ENCODE measurements at regions not wholly inside any gene's neighbourhood (a gene's known extent, or its start where the extent isn't known, plus 50 kb on each side); places are given as distances from the start of the nearest gene placed in this dataset.
"Not testable (repeated sequence)": the region's sequence is repeated elsewhere in the genome, so short reads cannot be mapped to it uniquely, and the experiment has no call there.

GRCh38 chr13:90891329-90891728 lies 456.2 kb upstream of the MIR17HG start:
- DNase-seq = no peak
- Histone ChIP-seq H3K4me3 (no peak overlapping the region), H4K20me1 (ENCODE audit: insufficient read depth) (no peaks in the 10 kb centered on the region), H3K9me2 (ENCODE audit: insufficient read depth) (no peaks in the 10 kb centered on the region), H3K27ac (no peak overlapping the region), H3K4me2 (no peak overlapping the region), H2AFZ (no peak overlapping the region), H3K27me3 (ENCODE audit: insufficient read depth, low read depth) (no peaks in the 10 kb centered on the region), H3K9me3 (ENCODE audit: insufficient read depth, low read depth) (no peaks in the 10 kb centered on the region), H3K79me2 (ENCODE audit: low read depth) (no peaks in the 10 kb centered on the region), H3K36me3 (ENCODE audit: low read depth) (no peaks in the 10 kb centered on the region), H3F3A (ENCODE audit: insufficient read depth, low read depth) (no peaks in the 10 kb centered on the region), H3K4me1 (replicated peaks; ENCODE audit: insufficient read depth) (no peaks in the 10 kb centered on the region)
- POLR2A ChIA-PET (ENCODE audit: unreplicated experiment) = no interaction called here
- intact Hi-C loops (cut with micrococcal nuclease; ENCODE audit: unreplicated experiment) = no loop called here
- BruUV-seq (replicated peaks) = no TSS peak
- CTCF ChIA-PET = no interaction called here
- no peak for TF ChIP-seq EZH2 (IDR thresholded peaks at IDR 0.05; ENCODE audit: low read depth)
- TF ChIP-seq, protein P1, sequence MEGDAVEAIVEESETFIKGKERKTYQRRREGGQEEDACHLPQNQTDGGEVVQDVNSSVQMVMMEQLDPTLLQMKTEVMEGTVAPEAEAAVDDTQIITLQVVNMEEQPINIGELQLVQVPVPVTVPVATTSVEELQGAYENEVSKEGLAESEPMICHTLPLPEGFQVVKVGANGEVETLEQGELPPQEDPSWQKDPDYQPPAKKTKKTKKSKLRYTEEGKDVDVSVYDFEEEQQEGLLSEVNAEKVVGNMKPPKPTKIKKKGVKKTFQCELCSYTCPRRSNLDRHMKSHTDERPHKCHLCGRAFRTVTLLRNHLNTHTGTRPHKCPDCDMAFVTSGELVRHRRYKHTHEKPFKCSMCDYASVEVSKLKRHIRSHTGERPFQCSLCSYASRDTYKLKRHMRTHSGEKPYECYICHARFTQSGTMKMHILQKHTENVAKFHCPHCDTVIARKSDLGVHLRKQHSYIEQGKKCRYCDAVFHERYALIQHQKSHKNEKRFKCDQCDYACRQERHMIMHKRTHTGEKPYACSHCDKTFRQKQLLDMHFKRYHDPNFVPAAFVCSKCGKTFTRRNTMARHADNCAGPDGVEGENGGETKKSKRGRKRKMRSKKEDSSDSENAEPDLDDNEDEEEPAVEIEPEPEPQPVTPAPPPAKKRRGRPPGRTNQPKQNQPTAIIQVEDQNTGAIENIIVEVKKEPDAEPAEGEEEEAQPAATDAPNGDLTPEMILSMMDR (conservative IDR thresholded peaks at IDR 0.05) = no peak

DNA sequence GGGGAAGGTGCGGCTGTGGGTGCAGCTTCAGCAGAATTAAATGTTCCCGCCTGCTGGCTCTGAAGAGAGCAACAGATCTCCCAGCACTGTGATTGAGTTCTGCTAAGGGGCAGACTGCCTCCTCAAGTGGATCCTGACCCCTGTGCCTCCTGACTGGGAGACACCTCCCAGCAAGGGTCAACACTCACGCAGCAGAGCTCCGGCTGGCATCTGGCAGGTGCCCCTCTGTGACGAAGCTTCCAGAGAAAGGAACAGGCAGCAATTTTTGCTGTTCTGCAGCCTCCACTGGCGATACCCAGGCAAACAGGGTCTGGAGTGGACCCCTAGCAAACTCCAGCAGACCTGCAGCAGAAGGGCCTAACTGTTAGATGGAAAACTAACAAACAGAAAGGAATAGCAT lies 454.3 kb upstream of the MIR17HG start:
- H3K9me3 ChIP-seq (ENCODE audit: insufficient read depth, low read depth); H3F3A ChIP-seq (ENCODE audit: insufficient read depth, low read depth); H3K4me2 ChIP-seq; H3K4me3 ChIP-seq; H3K36me3 ChIP-seq (ENCODE audit: low read depth); H4K20me1 ChIP-seq (ENCODE audit: insufficient read depth); DNase-seq; POLR2A ChIA-PET (ENCODE audit: unreplicated experiment); BruUV-seq (replicated peaks); H3K9me2 ChIP-seq (ENCODE audit: insufficient read depth); H3K27me3 ChIP-seq (ENCODE audit: insufficient read depth, low read depth); CTCF ChIA-PET; H2AFZ ChIP-seq; H3K4me1 ChIP-seq (replicated peaks; ENCODE audit: insufficient read depth); H3K79me2 ChIP-seq (ENCODE audit: low read depth); intact Hi-C loops (cut with micrococcal nuclease; ENCODE audit: unreplicated experiment); H3K27ac ChIP-seq: not testable (repeated sequence)

- Histone ChIP-seq H3K36me3 (ENCODE audit: low read depth) (no peaks in the 10 kb centered on the region), H2AFZ (no peak overlapping the region), H3K4me3 (no peak overlapping the region), H3K79me2 (ENCODE audit: low read depth) (no peaks in the 10 kb centered on the region), H3K4me2 (no peak overlapping the region), H3K4me1 (replicated peaks; ENCODE audit: insufficient read depth) (no peaks in the 10 kb centered on the region), H3K9me2 (ENCODE audit: insufficient read depth) (0 out of 2 replicates have a peak, but pooled peaks cover 5% of the 10 kb centered on the region), H3K27me3 (ENCODE audit: insufficient read depth, low read depth) (no peaks in the 10 kb centered on the region), H3F3A (ENCODE audit: insufficient read depth, low read depth) (no peaks in the 10 kb centered on the region), H3K27ac (no peak overlapping the region), H4K20me1 (ENCODE audit: insufficient read depth) (no peaks in the 10 kb centered on the region), H3K9me3 (ENCODE audit: insufficient read depth, low read depth) (no peaks in the 10 kb centered on the region)
- ChIA-PET CTCF (no interaction called here), POLR2A (ENCODE audit: unreplicated experiment) (no interaction called here)
- TF ChIP-seq, protein P1 (conservative IDR thresholded peaks at IDR 0.05) = no peak
- no peak for TF ChIP-seq EZH2 (IDR thresholded peaks at IDR 0.05; ENCODE audit: low read depth)
- no peak for DNase-seq
- intact Hi-C loops (cut with micrococcal nuclease; ENCODE audit: unreplicated experiment) = no loop called here
- BruUV-seq (replicated peaks) = no TSS peak
These were observed 451.5 kb upstream of the MIR17HG start for GRCh38 chr13:90896002-90896401.

- Histone ChIP-seq H4K20me1 (ENCODE audit: insufficient read depth) (no peaks in the 10 kb centered on the region), H3K4me3 (no peak overlapping the region), H3K4me2 (no peak overlapping the region), H3K9me3 (ENCODE audit: insufficient read depth, low read depth) (no peaks in the 10 kb centered on the region), H3F3A (ENCODE audit: insufficient read depth, low read depth) (no peaks in the 10 kb centered on the region), H3K36me3 (ENCODE audit: low read depth) (no peaks in the 10 kb centered on the region), H3K4me1 (replicated peaks; ENCODE audit: insufficient read depth) (no peaks in the 10 kb centered on the region), H3K79me2 (ENCODE audit: low read depth) (no peaks in the 10 kb centered on the region), H3K9me2 (ENCODE audit: insufficient read depth) (0 out of 2 replicates have a peak, but pooled peaks cover 5% of the 10 kb centered on the region), H2AFZ (no peak overlapping the region), H3K27ac (no peak overlapping the region), H3K27me3 (ENCODE audit: insufficient read depth, low read depth) (no peaks in the 10 kb centered on the region)
- CTCF ChIA-PET = no interaction called here
- no peak for DNase-seq
- POLR2A ChIA-PET (ENCODE audit: unreplicated experiment) = no interaction called here
- intact Hi-C loops (cut with micrococcal nuclease; ENCODE audit: unreplicated experiment) = no loop called here
- TF ChIP-seq, protein P1 (conservative IDR thresholded peaks at IDR 0.05) = no peak
- no peak for TF ChIP-seq EZH2 (IDR thresholded peaks at IDR 0.05; ENCODE audit: low read depth)
- BruUV-seq (replicated peaks) = no TSS peak
These were observed 448.7 kb upstream of the MIR17HG start for GRCh38 chr13:90898811-90899210.
